C4-2B (cell line): ENCODE measurements at regions not wholly inside any gene's neighbourhood (a gene's known extent, or its start where the extent isn't known, plus 50 kb on each side); places are given as distances from the start of the nearest gene placed in this dataset.

Experiments used
- H3K27ac ChIP-seq: fragments of 450-650 bp; 2 replicates; pipeline ENCODE4 v1.5.1; 2017
- ZFX ChIP-seq: fragments of 450-650 bp; IDR thresholded peaks from 2 replicates; pipeline ENCODE4 v1.6.1; 2017
- TF ChIP-seq, protein P1 (sequence below): fragments of 450-650 bp; conservative IDR thresholded peaks from 2 replicates; pipeline ENCODE4 v1.5.1; 2017; ENCODE audit warnings: mild to moderate bottlenecking

- TF ChIP-seq, protein P1, sequence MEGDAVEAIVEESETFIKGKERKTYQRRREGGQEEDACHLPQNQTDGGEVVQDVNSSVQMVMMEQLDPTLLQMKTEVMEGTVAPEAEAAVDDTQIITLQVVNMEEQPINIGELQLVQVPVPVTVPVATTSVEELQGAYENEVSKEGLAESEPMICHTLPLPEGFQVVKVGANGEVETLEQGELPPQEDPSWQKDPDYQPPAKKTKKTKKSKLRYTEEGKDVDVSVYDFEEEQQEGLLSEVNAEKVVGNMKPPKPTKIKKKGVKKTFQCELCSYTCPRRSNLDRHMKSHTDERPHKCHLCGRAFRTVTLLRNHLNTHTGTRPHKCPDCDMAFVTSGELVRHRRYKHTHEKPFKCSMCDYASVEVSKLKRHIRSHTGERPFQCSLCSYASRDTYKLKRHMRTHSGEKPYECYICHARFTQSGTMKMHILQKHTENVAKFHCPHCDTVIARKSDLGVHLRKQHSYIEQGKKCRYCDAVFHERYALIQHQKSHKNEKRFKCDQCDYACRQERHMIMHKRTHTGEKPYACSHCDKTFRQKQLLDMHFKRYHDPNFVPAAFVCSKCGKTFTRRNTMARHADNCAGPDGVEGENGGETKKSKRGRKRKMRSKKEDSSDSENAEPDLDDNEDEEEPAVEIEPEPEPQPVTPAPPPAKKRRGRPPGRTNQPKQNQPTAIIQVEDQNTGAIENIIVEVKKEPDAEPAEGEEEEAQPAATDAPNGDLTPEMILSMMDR, result no peak
- no peak for TF ChIP-seq ZFX
Measured at GRCh38 chr13:72536714-72537394, 190.6 kb downstream of the MZT1 start.

DNA sequence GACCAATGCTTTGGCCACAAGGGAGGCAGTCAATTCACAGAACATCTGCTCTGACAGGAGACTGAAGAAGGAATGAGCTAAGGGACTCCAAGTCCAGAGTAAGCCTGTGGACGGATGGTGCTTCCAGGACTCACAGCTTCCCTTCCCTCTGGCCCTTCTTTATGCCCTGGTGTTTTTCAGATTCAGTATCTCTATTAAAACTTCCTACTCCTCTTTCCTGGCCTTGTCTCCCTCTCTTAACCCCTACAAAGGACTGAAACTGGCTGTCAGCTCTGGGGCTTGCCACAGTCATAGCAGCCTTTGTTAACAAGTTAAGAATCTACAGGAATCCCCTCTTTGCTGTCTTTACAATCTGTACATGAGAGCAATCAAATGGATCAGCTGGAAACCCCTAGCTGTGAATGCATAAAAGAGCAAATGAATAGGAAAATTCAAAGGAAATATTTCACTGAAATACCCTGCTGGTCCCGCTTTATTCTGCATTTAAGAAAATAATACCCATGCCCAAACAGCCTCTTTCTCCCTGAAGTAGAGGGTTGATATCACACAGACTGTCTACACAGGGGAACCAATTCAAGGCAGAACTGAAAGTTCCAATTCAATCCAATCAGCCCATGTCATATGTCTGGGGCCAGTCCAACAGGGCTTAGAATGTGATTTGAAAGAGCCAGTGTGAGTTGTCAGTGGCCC, 192.3 kb downstream of the MZT1 start:
- no peak overlapping the region for H3K27ac ChIP-seq
- no peak for TF ChIP-seq ZFX
- TF ChIP-seq, protein P1, result no peak

More at GRCh38 chr13:72536714-72537394, 190.6 kb downstream of the MZT1 start:
- no peak overlapping the region for H3K27ac ChIP-seq

DNA sequence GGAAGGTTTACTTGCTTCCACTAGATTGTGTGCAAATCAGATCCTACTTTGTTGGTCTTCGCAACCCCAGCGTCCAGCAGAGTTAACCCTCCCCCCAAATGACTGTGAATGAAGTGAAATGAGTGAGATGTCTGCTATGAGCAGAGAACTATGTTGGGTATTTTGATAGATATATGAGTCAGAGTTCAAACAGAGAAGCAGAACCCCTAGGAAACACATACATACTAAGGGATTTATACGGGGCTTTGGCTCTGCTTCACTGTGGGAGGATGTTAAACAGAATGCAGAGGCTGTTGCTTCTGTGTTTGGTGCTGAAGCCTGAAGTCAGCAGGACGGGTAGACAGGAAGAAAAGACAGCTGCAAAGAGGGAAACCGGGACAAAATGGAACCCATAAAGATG, 197.0 kb downstream of the MZT1 start:
- no peak for TF ChIP-seq ZFX
- TF ChIP-seq, protein P1, result no peak
- no peak overlapping the region for H3K27ac ChIP-seq

DNA sequence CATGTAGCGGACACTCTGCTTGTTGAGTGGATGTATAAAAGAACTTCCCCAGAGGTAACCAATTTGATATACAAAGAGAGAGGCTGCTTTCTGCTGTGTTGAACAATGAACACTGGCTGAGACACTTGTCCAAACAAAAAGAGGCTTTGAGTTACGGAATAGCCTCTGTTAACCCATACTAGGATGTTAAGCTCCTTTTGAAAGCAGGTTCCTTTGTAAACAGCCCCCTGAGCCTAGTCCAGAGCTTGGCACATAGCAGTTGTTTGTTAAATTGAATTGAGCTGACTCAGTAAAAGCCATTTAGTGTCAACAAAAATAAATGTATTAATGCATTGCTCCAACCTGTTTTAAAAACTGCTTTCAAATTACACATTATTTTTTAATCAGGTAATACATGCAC, 200.1 kb downstream of the MZT1 start:
- no peak overlapping the region for H3K27ac ChIP-seq
- TF ChIP-seq, protein P1, result no peak
- TF ChIP-seq ZFX, result no peak

DNA sequence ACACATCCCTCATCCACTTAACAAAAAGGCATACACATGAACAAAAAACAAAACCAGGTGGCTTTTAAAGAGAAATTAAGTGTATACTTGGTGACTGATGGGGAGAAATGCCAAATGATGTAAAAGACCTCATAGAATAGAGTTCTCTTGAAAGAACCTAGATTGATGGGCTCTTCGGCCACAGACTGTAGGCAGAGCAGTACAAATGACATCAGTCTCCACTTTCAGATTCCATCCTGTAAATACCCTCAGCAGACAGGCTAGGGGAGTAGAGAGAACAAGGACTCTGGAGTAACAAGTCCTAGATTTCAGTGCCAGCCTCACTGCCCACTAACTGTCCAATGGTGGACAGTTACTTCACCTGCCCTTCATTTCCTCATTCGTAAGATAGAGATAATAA, 203.8 kb downstream of the MZT1 start:
- TF ChIP-seq, protein P1, result no peak
- TF ChIP-seq ZFX, result no peak
- H3K27ac ChIP-seq, result no peak overlapping the region

DNA sequence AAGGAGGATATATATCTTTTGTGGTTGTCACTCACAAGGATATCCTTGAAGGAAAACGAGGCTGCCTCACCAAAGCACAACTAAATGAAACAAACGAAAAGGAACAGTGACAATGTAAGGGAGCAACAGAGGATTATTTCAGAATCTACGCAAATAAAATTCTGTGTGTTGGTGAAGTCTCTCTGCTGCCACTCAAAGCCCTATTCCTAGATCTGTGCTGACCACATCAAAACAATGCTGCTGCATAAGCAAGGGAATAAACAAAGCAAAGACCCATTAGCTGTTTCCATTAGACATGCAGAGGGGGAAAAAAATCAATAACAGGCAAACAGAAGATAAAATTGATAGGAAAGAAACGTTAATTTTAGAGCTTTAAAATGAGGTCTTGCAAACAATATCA, 204.4 kb downstream of the MZT1 start:
- TF ChIP-seq, protein P1, result no peak
- TF ChIP-seq ZFX, result no peak

DNA sequence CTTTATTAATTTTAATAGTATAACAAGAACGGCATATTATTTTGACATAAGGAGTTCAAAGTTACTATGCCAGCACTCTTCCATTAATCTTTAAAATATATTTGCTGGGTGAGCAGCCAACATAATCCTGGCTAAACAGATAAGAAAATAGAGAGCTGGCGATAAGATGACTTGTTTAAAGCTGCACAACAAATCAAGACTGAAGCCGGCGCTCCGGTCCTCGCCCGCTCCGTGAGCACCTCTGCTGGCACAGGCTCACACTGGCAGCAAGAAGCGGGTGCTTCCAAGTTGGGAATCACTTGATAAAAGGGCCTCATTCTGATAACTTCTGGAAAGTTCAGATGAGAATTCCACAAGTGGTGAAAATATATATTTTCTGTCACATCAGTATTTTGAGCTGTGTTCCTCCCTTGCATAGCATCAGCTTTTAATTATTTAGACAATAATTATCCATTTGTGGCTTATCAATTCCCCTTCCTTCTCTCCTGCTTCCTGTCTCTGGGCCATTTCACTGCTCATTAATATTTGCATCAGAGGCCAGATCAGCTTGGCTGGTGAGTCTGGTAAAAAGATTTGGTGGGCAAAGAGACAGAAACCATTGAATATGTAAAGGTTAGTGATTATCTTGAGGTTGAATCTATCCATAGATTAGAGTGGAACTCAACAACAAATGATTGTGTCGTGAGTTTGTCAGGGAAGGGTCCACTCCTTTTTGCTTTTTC, 205.3 kb downstream of the MZT1 start:
- TF ChIP-seq, protein P1, result no peak
- no peak for TF ChIP-seq ZFX
- H3K27ac ChIP-seq, result no peak overlapping the region

More for the DNA sequence above, 204.4 kb downstream of the MZT1 start:
- no peak overlapping the region for H3K27ac ChIP-seq
